ENCODE measurements at regions not wholly inside any gene's neighbourhood (a gene's known extent, or its start where the extent isn't known, plus 50 kb on each side); places are given as distances from the start of the nearest gene placed in this dataset.

GRCh38 chr4:180489787-180490186 lies 1753.4 kb upstream of the TENM3 start:
- CTCF ChIA-PET: no interaction called here
- H3K27me3 ChIP-seq (ENCODE audit: insufficient read depth, low read length): no peaks in the 10 kb centered on the region
- intact Hi-C loops (cut with micrococcal nuclease): no loop called here
- RAD21 ChIA-PET (ENCODE audit: low non-redundant PET in 1 of 2, low total read pairs in 2 of 2, uncharacterized antibody in 2 of 2, unreplicated experiment in 2 of 2): no interaction called here
- no peak overlapping the region for H3K9ac ChIP-seq (ENCODE audit: low read length)
- H2AFZ ChIP-seq (ENCODE audit: low read depth, low read length, poor library complexity, severe bottlenecking): no peak overlapping the region
- H3K36me3 ChIP-seq (ENCODE audit: control insufficient read depth in 1 of 2, insufficient read depth in 2 of 2, low read length in 2 of 2): no peaks in the 10 kb centered on the region
- POLR2A ChIA-PET: no interaction called here
- TF ChIP-seq EGR1 (IDR thresholded peaks at IDR 0.05; ENCODE audit: low read depth): no peak
- no peak for TF ChIP-seq CBX3 (IDR thresholded peaks at IDR 0.05; ENCODE audit: low read depth)
- TF ChIP-seq RAD21 (IDR thresholded peaks at IDR 0.05; ENCODE audit: low read depth): no peak
- no peak for TF ChIP-seq ZFX (IDR thresholded peaks at IDR 0.05)
- TF ChIP-seq CEBPB (IDR thresholded peaks at IDR 0.05; ENCODE audit: low read depth): no peak
- no peak for TF ChIP-seq ZNF274 (IDR thresholded peaks at IDR 0.05; ENCODE audit: low read depth, low read length)
- no peak for TF ChIP-seq FOSL1 (IDR thresholded peaks at IDR 0.05; ENCODE audit: low read depth)
- TF ChIP-seq, protein P1, sequence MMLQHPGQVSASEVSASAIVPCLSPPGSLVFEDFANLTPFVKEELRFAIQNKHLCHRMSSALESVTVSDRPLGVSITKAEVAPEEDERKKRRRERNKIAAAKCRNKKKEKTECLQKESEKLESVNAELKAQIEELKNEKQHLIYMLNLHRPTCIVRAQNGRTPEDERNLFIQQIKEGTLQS (IDR thresholded peaks at IDR 0.05): no peak
- no peak for TF ChIP-seq SIN3A (IDR thresholded peaks at IDR 0.05; ENCODE audit: low read depth)
- TF ChIP-seq CTCF (IDR thresholded peaks at IDR 0.05 in 2 of 3, conservative IDR thresholded peaks at IDR 0.05 in 1 of 3; ENCODE audit: borderline replicate concordance in 1 of 3, insufficient read depth in 1 of 3, low read depth in 2 of 3, low read length in 2 of 3): no peak
- no peak for TF ChIP-seq ELF1 (IDR thresholded peaks at IDR 0.05; ENCODE audit: borderline replicate concordance, low read depth)
- TF ChIP-seq REST (IDR thresholded peaks at IDR 0.05; ENCODE audit: low read depth): no peak
- no peak for TF ChIP-seq POLR2A (IDR thresholded peaks at IDR 0.05; ENCODE audit: borderline replicate concordance, extremely low read depth, insufficient read depth, insufficient read length)
- no peak for TF ChIP-seq EZH2 (IDR thresholded peaks at IDR 0.05)
- no peak for TF ChIP-seq SP1 (IDR thresholded peaks at IDR 0.05; ENCODE audit: low read depth)
- no TSS peak for BruUV-seq (replicated peaks)
- no peaks in the 10 kb centered on the region for H3K79me2 ChIP-seq (ENCODE audit: insufficient read depth, low read length)
- ATAC-seq (no peak), DNase-seq (ENCODE audit: low read depth, low spot score) (no peak)
- no peak overlapping the region for H3K4me2 ChIP-seq (ENCODE audit: low read length)
- no peaks in the 10 kb centered on the region for H3K4me1 ChIP-seq (ENCODE audit: control insufficient read depth in 1 of 2, insufficient read depth in 2 of 2, low read length in 2 of 2)
- no peaks in the 10 kb centered on the region for H3K9me2 ChIP-seq (ENCODE audit: insufficient read depth)
- no peaks in the 10 kb centered on the region for H4K20me1 ChIP-seq (ENCODE audit: insufficient read depth)
- no peak overlapping the region for H3K4me3 ChIP-seq (replicated peaks in 1 of 2; ENCODE audit: low read depth in 1 of 2, low read length in 2 of 2)
- H3K9me3 ChIP-seq (ENCODE audit: control insufficient read depth in 1 of 2, insufficient read depth in 1 of 2, low read depth in 1 of 2, low read length in 2 of 2): no peaks in the 10 kb centered on the region
- H3K27ac ChIP-seq (ENCODE audit: low read depth, low read length): no peak overlapping the region

Measured in HCT116 (cell line).